ENCODE measurements at regions not wholly inside any gene's neighbourhood (a gene's known extent, or its start where the extent isn't known, plus 50 kb on each side); places are given as distances from the start of the nearest gene placed in this dataset.

DNA sequence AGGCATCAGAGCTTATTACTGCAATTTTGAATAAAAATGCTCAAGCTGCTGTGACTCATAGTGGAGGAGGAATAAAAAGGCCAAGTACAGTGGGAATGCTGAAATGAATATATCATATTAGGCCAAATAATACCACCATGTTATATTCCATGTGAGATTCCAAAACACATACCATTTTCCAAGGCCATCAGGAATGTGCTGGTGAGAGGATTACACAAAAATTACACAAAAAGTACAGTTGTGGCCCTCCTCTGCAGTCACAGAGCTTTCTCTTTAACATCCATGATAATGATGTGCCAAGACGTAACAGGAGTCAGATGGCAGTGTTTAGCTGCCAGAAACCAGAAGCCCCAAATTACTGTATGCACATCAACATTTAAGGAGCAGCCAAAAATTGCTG lies 153.5 kb downstream of the PCDH18 start:
- TF ChIP-seq RCOR1 (conservative IDR thresholded peaks at IDR 0.05; ENCODE audit: low read depth, low read length) (no peak), HDAC2 (IDR thresholded peaks at IDR 0.05) (no peak), SP1 (IDR thresholded peaks at IDR 0.05; ENCODE audit: low read depth, low read length) (no peak), EZH2 (IDR thresholded peaks at IDR 0.05; ENCODE audit: borderline replicate concordance, control insufficient read depth, low read depth, low read length) (no peak), NBN (IDR thresholded peaks at IDR 0.05) (no peak), POLR2AphosphoS2 (IDR thresholded peaks at IDR 0.05; ENCODE audit: low read depth, low read length) (no peak), SREBF1 (IDR thresholded peaks at IDR 0.05; ENCODE audit: low read length) (no peak), RB1 (IDR thresholded peaks at IDR 0.05; ENCODE audit: borderline replicate concordance) (no peak), YY1 (IDR thresholded peaks at IDR 0.05; ENCODE audit: low read depth, low read length) (no peak)
- TF ChIP-seq, protein P1, sequence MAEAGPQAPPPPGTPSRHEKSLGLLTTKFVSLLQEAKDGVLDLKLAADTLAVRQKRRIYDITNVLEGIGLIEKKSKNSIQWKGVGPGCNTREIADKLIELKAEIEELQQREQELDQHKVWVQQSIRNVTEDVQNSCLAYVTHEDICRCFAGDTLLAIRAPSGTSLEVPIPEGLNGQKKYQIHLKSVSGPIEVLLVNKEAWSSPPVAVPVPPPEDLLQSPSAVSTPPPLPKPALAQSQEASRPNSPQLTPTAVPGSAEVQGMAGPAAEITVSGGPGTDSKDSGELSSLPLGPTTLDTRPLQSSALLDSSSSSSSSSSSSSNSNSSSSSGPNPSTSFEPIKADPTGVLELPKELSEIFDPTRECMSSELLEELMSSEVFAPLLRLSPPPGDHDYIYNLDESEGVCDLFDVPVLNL (IDR thresholded peaks at IDR 0.05; ENCODE audit: low read depth, low read length), result no peak
- TF ChIP-seq, protein P2, sequence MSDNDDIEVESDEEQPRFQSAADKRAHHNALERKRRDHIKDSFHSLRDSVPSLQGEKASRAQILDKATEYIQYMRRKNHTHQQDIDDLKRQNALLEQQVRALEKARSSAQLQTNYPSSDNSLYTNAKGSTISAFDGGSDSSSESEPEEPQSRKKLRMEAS (IDR thresholded peaks at IDR 0.05; ENCODE audit: low read depth, low read length), result no peak
- TF ChIP-seq, protein P3, sequence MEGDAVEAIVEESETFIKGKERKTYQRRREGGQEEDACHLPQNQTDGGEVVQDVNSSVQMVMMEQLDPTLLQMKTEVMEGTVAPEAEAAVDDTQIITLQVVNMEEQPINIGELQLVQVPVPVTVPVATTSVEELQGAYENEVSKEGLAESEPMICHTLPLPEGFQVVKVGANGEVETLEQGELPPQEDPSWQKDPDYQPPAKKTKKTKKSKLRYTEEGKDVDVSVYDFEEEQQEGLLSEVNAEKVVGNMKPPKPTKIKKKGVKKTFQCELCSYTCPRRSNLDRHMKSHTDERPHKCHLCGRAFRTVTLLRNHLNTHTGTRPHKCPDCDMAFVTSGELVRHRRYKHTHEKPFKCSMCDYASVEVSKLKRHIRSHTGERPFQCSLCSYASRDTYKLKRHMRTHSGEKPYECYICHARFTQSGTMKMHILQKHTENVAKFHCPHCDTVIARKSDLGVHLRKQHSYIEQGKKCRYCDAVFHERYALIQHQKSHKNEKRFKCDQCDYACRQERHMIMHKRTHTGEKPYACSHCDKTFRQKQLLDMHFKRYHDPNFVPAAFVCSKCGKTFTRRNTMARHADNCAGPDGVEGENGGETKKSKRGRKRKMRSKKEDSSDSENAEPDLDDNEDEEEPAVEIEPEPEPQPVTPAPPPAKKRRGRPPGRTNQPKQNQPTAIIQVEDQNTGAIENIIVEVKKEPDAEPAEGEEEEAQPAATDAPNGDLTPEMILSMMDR (IDR thresholded peaks at IDR 0.05 in 2 of 3, conservative IDR thresholded peaks at IDR 0.05 in 1 of 3; ENCODE audit: control insufficient read depth in 2 of 3, extremely low read depth in 1 of 3, insufficient read depth in 1 of 3, low read depth in 3 of 3, low read length in 3 of 3), result no peak
- TF ChIP-seq, protein P4, sequence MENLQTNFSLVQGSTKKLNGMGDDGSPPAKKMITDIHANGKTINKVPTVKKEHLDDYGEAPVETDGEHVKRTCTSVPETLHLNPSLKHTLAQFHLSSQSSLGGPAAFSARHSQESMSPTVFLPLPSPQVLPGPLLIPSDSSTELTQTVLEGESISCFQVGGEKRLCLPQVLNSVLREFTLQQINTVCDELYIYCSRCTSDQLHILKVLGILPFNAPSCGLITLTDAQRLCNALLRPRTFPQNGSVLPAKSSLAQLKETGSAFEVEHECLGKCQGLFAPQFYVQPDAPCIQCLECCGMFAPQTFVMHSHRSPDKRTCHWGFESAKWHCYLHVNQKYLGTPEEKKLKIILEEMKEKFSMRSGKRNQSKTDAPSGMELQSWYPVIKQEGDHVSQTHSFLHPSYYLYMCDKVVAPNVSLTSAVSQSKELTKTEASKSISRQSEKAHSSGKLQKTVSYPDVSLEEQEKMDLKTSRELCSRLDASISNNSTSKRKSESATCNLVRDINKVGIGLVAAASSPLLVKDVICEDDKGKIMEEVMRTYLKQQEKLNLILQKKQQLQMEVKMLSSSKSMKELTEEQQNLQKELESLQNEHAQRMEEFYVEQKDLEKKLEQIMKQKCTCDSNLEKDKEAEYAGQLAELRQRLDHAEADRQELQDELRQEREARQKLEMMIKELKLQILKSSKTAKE (IDR thresholded peaks at IDR 0.05; ENCODE audit: low read depth, poor library complexity, severe bottlenecking), result no peak
